ENCODE measurements at regions not wholly inside any gene's neighbourhood (a gene's known extent, or its start where the extent isn't known, plus 50 kb on each side); places are given as distances from the start of the nearest gene placed in this dataset.

DNA sequence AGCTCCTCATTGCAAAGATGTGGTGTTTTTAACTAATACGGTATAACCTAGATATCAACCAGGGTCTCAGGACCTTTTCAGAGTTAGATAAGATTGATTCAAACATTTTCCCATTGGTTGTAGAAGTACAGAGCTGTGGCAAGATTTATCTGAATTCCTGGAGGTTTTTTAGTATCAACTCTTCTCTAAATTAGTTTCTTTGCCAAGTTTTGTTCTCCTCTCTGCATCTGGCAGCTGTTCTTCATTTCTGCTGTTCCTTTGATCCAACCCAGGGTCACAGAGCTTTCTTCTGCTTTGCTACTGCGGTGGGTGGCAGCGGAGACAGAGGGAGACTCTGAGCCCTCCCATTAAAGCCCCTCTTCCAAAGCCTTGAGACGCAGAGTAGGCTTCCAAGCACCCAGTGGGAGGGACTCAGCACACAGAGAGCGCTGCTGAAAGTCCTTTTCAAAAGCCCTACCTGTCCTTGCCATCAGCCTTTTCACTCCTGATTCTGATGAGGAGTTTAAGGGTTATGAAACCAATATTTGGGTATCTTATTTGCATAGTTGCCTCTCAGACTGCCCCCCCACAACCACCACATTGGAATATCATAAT is 146.3 kb upstream of the EEPD1 start:
- DNase-seq: no peak

DNA sequence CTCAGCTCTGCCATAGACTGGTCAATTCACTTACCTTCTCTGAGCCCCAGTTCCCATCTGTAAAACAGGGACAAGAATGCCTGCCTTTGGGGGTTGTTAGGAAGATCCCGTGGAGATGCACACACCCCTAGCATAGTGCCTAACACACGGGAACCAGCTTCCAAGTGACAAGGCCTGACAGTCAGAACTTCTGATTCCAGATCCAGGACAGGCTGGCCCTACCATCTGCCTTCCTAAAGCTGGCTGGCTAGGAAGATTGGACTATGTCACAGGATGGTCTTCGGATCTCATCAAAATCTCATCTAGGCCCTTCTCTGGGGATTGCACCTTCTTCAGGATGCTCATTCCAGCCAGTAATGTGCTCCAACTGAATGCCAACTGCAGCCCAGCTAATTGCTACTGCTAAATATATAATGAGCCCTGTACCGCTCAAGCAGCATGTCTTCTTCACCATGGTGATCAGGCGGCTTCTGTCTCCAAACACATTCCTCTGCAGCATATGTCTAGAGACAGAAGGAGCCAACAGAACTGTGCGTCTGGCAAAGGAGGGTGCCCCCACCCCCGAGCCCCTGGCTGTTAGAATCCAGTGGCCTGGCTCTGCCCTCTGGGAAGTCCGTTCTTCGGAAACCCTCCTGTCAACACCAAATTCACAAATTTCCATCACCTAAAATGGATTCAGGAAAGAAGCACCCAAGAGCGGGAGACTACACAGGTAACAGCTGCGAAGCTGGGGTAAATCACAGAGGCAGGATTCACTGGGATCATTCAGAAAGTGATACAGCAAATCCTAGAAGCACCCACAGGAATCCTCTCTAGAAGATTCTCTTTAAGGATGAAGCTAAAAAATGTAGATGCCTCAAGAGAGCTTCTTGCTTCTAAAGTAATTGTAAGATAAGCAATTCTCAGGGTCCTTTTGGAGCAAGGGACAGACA is 142.1 kb upstream of the EEPD1 start:
- no peak for DNase-seq

DNA sequence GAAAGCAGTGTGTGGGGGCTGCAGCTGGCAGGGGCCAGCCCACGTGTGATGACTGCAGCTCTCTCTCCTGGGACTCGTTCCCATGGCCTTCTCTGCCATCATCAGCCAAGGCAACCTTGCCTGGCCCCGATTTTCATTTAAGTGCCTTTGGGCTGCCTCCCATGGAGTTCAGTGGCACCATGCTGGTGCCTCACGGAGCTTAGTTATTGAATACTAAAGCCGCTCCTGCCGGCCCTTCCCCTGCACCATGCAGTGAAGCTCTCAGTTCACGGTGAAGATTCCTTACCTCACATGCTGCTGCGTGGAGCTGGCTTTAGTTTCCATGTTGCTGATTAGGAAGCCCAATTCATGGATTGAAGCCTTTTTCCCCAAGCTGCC is 141.5 kb upstream of the EEPD1 start:
- DNase-seq: no peak

DNA sequence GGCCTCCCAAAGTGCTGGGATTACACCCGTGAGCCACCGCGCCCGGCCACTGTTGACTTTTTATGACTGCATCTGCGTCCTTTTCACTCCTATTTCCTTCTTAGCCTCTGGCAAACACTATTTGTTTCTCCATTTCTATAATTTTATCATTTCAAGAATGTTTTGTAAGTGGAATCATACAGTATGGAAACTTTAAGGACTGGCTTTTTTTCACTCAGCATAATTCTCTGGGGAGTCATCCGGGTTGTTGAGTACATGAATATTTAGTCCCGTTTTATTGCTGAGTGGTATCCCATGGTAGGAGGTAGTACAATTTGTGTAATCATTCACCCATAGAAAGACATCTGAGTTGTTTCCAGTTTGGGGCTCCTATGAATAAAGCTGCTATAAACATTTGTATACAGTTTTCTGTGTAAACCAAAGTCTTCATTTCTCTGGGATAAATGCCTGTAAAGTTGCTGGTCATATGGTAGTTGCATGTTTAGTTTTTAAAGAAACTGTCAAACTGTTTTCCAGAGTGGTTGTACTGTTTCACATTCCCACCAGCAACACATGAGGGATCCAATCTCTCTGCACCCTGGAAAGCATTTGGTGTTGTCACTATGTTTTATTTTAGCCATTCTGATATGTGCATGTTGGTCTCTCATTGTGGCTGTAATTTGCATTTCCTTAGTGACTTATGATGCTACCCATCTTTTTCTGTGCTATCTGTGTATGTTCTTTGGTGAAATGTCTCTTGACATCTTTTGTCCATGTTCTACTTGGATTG is 139.6 kb upstream of the EEPD1 start:
- DNase-seq: no peak

DNA sequence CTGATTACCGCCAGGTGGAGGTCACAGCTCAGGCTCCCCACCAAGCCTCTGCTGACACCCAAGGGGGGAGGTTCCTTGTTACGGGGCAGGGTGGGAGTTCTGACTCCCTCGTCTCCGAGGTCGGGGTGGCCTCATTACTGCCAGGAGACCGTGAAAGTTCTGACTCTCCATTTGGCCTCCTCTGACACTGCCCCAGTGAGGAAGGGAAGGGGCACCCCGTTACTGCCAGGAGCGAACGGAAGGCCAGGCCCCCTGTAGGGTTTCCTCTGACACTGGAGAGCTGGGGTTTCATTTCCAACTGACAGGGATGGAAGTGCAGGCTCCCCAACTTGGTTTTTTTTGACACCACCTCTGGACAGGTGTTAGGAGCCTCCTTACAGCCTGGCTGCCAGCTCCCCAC is 138.1 kb upstream of the EEPD1 start:
- DNase-seq: no peak

DNA sequence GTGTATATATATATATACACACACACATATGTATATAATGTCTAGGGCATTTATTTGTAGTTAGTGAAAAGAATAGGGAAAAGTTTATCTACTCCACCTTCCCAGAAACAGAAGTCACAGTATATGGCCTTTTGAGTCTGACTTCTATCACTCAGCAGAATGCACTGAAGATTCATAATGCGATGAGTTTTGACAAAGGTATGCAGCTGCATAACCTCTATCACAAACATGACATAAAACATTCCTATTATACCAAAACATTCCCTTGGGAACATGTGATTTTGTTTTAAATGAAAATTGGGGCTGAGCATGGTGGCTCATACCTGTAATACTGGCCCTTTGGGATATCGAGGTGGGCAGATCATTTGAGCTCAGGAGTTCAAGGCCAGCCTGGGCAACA is 137.3 kb upstream of the EEPD1 start:
- DNase-seq: no peak

DNA sequence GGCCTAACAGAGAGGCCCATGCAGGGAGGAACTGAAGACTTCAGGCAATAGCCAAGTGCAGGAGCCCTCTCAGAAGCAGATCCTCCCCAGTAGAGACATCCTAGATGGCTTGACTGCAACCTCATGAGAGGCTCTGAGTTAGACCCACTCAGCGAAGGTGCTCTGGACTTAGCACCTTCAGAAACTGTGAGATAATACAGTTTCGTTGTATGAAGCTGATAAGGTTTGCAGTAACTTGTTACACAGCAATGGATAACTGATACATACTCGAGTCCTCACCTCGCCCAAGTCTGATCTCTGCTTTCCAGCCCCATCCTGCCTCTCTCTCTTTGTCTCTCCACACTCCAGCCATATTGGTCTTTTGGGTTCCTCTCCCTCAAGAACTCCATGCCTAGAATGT is 136.4 kb upstream of the EEPD1 start:
- no peak for DNase-seq

DNA sequence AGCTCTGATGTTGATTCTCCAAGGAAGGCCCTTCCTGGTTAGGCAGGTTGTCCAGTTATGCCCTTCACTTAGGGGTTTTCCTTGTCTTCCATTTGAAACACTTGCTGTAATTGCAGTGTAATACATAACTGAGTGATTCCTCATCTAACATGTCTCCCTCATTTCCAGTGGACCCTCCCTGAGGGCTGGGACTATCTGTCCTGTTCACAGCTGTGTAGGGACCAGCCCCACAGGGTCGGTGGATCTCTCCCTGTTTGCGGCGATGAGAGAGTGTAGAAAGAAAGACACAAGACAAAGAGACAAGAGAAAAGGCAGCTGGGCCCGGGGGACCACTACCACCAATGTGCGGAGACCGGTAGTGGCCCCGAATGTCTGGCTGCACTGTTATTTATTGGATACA is 135.9 kb upstream of the EEPD1 start:
- DNase-seq: no peak

DNA sequence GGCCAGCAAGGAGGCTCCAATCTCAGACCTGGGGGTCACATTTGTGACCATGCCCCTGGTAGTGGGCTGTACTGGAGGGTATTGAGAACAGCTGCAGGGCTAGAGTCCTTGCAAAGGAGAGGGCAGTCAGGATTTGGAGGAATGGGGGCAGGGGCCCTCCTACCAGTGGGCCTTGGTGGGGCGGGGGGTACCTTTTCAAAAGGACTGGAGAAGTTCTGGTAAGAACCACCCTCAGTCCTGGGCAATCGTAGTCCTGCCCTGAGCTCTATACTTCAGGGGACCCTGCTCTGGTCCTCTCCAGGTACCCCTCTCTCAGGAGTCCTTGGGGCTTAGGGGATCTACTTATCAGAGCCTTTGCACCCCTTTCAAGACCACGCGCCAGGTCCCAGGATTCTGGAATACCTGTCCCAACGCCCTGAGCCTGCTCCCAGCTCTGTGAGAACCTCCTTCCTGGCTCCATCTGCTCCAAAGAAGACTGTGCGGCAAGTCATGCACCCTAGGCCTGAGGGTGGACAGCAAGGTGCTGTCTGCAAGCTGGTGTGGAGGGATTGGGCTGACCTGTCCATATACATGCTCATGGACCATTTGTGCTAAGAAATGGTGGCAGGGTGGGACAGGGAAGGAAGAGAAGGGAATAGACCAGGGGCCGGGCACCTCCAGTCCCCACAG is 134.1 kb upstream of the EEPD1 start:
- DNase-seq: no peak

DNA sequence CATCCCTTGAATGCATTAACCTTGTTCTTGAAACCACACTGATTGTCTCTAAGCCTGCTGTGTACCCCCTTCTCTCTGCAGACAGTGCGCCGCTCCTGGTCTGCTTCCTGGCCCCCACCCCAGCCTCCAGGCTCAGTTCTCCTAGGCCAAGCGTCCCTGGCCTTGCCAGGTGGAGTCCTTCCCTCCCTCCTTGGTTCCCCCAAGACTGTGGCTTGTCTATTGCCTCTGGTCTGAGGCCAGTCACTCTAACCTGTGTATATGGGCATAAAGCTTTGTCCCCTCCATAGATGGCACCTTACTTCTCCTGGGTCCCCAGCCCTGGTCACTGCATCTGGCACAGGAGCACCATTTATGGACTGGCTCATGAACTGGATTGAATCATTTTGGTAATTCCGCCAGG is 133.5 kb upstream of the EEPD1 start:
- no peak for DNase-seq

DNA sequence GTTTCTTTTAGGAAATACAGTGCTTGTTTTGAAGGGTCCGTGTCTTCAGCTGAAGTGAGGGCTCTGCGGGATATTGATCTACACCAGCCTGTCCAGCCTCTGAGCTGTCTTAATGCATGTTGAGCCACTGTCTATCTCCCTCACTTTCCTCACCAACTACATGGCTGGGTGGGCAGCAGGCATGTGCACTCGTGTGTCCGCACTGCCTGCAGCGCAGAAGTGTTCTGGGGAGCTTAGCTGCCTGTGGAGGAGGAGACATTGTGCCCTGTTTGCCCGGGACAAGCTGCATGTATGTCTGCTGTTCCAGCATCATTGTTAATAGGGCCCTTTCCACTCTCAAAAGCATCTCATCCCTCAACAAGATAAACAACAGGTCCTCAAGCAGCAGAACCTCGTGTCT is 133.1 kb upstream of the EEPD1 start:
- DNase-seq: peak; percentile 27

DNA sequence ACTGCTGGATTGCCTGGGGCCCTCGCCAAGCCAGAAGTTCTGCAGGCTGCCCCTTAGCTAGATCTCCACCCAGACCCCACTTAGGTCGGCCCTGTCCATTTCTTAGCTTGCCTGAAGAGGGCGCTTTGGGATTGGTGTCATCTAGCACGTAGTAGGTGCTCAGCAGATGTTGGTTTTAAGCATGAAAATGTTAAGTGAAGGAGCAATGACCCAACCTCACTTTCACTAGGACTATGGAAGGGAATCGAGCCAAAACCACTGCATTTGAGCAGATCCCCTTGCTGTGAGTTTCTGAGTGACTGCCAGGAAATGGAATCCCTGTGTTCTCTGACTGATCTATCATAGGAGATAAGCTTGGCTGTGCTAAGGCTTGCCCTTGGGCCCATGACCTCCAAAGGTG is 131.7 kb upstream of the EEPD1 start:
- DNase-seq: no peak

DNA sequence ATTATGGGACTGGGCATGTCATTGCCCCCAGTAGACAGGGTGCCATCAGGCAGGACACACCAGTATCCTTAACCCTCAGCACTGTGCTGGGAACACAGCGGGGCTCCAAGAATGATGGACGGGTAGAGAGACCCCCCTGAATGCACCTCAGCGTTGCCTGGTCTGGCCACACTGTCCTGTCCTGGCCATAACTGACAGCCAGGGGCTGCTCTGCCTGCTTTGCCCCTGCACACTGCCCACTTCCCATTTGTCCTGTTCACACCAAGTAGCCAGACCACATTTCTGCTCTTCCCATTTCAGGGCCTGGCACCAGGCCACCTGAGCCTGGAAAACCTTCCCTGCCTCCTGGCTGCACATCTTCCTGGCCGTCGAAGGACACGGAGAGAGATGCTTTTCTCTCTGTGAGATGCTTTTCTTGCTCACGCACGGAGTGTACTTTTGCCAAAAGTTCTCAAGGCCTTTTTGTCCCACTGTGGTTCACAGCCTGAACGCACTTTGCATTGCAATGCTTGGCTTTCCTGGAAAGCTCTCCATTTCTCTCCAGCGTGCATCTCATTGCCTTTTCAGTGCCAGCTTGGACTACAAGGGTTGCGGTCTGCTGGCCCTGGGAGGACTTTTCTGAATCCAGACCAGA is 131.0 kb upstream of the EEPD1 start:
- DNase-seq: no peak

DNA sequence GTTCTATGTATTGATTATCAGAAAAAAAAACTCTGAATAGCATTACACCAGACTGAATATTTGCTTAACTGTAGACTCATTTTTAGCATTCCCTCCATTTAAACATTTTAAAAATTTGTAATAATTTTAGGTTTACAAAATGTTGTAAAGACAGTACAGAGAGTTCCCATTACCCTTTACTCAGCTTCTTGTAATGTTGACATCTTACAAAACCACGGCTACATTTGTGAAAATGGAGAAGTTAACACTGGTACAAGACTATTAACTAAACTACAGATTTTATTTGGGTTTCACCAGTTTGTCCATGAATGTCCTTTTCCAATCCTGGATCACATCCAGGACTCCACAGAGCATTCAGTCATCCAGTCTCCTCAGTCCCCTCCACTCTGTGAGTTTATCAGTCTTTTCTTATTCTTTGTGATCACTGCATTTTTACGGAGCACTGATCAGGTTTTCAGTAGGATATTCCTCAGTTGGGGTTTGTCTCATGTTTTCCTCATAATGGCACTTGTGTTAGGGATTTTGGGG is 130.0 kb upstream of the EEPD1 start:
- no peak for DNase-seq

DNA sequence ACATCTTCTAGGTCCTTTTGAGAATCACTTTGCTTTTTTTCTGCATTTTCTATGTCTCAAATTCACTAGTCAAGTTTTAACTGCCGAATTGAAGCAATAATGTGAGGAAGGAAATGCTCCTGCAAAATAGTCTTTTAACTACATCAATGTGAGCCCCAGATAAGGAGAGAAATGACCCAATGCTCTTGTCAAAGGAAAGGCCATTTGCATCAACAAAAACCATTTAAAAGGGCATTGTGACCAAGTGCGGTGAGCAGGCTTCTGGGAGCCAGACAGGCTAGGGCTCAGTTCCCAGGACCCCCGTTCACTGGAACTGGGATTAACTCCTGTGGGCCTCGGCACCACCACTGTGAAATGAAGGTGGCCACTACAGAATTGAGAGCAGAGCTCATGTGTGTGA is 127.9 kb upstream of the EEPD1 start:
- no peak for DNase-seq

DNA sequence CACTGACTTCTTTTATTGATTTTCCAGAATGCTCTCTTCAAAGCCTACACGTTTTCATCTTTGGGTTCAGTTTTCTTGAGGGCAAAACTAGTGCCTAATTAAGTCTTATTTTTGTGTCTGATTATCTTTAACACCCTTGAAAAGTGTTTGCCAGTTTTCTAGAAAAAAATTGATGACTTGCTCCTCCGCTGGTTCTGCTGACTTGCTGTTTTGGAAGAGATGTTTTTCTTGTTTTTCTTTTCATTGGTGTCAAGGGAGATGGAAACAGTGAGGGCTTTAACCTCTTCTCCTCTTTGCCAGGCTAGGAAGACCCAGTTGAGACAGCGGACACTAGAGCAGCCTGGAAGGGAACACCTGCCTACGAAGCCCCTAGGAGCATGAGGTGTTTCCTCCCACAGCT is 123.7 kb upstream of the EEPD1 start:
- no peak for DNase-seq

DNA sequence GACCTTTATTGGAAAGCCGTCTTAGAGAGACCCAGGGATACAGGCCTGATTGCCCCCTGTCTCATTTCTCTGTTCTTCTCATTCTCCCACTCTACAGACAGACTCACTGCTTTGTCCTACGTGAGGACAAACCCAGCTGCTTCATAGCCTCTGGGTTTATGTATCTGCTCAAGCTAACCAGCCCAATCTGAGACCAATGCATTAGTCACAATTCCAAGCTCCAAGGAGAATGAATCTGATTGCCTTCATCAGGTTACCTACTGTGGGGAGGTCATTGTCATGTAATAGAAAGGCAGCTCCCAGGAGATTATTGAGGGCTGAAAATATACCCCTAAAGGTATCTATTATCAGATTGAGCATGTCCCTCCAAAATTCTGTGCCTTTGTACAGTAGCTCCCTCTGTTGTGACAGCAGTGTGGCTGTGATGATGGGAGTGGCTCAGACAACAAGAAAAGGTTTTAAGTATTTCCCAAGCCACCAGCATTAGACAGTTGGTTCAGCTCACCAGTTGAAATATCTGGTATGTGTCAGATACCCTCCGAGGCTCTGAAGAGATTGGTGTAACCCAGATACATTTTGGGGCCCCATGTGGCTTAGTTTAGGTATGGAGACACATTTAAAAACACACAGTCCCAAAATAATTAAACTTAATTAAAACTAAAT is 123.1 kb upstream of the EEPD1 start:
- no peak for DNase-seq

DNA sequence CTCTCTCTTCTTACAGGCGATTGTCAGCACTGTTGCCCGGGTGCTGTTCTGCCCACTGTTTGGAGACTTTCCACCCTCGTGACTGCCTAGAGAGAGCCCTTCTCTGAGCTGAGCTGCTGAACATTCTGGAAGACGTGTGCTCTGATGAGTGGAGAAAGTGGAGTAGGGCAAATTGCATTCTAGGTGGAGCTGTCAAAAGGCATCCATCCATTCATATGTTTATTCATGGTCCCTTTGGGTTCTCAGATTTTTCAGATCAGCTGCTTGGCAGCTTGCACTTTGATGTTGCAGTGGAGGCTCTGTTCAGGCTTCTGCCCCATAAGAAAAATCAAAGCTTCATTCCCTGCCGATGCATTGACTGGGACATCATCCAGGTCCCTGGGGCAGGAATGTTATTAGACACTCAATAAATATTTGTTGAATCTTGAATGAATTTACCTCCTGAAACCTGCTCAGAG is 120.7 kb upstream of the EEPD1 start:
- no peak for DNase-seq

DNA sequence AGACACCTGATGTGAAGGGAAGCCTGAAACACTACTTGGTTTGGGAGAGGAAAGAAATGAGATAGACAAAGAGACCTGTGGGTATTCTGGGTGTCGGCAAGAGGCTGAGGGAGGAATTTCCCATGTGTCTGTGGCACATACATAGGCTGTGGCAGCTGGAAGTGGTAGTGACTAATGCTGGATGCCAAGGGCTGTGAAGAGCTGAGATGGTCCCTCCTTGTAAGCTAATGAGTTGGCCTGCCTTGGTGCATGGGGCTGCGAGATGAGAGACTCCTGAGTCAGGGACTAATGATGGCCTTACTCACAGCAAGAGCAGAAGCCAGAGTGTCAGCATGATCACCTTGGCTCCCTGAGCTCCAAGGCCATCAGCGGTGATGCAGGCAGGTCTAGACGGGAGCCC is 119.0 kb upstream of the EEPD1 start:
- DNase-seq: no peak

DNA sequence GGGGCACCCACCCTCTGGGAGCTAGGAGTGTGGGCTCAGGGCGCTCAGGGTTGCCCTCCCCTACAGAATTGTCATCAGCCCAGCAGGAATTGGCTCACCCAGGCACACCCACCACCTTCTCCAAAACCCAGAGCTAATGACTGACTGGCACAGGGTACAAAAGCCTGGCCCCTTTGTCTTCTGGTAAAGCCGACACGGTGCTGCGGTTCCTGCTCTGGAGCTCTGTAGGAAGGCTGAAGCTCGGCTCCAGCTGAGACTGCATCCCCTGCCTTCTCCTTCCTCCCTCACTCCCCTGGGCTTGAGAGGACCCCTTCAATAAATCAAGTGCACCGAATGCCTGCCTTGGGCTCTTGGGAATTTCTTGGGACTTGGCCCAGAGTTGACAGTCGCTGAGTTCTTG is 117.9 kb upstream of the EEPD1 start:
- DNase-seq: no peak

DNA sequence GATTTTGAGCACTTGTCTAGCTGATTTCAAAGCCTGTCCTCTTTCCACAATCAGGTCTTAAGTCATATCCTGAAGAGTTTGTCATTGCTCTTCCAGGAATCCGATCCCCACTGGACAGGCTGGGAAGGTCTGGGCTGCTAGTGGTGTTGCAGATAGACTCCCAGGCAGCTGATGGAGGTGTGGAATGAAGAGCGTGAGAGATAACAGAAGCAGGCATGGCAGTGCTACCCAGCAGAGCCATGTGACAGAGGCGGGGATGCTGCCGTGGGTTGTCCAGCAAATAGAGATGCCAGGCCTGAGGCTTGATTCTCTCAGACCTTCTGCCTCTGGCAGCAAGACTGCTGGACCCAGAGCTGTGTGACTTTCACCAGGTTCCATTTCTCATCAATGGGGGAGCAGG is 116.5 kb upstream of the EEPD1 start:
- DNase-seq: no peak

All from left kidney (tissue), 1 donor.